OCI-LY1 (cell line): ENCODE measurements at regions not wholly inside any gene's neighbourhood (a gene's known extent, or its start where the extent isn't known, plus 50 kb on each side); places are given as distances from the start of the nearest gene placed in this dataset.

Experiments used
- H2AFZ ChIP-seq: fragments of 200-600 bp; sonication (generic), shearing (Covaris generic); 2 replicates; pipeline ENCODE4 v1.6.0; 2014; ENCODE audit warnings: antibody characterized with exemption, mild to moderate bottlenecking, low read length
- H3F3A ChIP-seq: fragments of 200-600 bp; sonication (generic), shearing (Covaris generic); 2 replicates; pipeline ENCODE4 v1.6.0; 2014; ENCODE audit warnings: mild to moderate bottlenecking, antibody characterized with exemption, low read length, moderate library complexity; ENCODE audit not compliant: insufficient read depth
- H3K27ac ChIP-seq: fragments of 200-600 bp; sonication (generic); 2 replicates; pipeline ENCODE4 v1.5.1; 2014; ENCODE audit warnings: low read length, mixed run types, mild to moderate bottlenecking, low read depth; ENCODE audit not compliant: poor library complexity, severe bottlenecking
- H3K27me3 ChIP-seq: fragments of 200-600 bp; sonication (generic); 2 replicates; pipeline ENCODE4 v1.6.0; 2014; ENCODE audit warnings: antibody characterized with exemption, mild to moderate bottlenecking, low read length, moderate library complexity; ENCODE audit not compliant: insufficient read depth
- H3K36me3 ChIP-seq: fragments of 200-600 bp; sonication (generic); 2 replicates; pipeline ENCODE4 v1.6.1; 2014; ENCODE audit warnings: mild to moderate bottlenecking, antibody characterized with exemption, low read length, moderate library complexity, mixed read lengths; ENCODE audit not compliant: insufficient read depth
- H3K4me1 ChIP-seq: fragments of 200-600 bp; sonication (generic); 2 replicates; pipeline ENCODE4 v1.5.1; 2014; ENCODE audit warnings: mild to moderate bottlenecking, low read length, moderate library complexity; ENCODE audit not compliant: insufficient read depth, severe bottlenecking
- H3K4me2 ChIP-seq: fragments of 200-600 bp; sonication (generic), shearing (Covaris generic); 2 replicates; pipeline ENCODE4 v1.6.1; 2014; ENCODE audit warnings: low read length
- H3K4me3 ChIP-seq: fragments of 200-600 bp; sonication (generic); 2 replicates; pipeline ENCODE4 v1.5.1; 2014; ENCODE audit warnings: low read length, low read depth, mild to moderate bottlenecking, mixed read lengths; ENCODE audit not compliant: poor library complexity, severe bottlenecking
- H3K79me2 ChIP-seq: fragments of 200-600 bp; shearing (Covaris generic); 2 replicates; pipeline ENCODE4 v1.6.1; 2016; ENCODE audit warnings: mixed run types, low read length, mixed read lengths; ENCODE audit not compliant: insufficient read depth
- H3K9ac ChIP-seq: fragments of 200-600 bp; sonication (generic), shearing (Covaris generic); 2 replicates; pipeline ENCODE4 v1.6.1; 2014; ENCODE audit warnings: mild to moderate bottlenecking, low read length, mixed read lengths
- H3K9me2 ChIP-seq: fragments of 200-600 bp; sonication (generic), shearing (Covaris generic); 2 replicates; pipeline ENCODE4 v1.6.1; 2014; ENCODE audit warnings: low read depth, mild to moderate bottlenecking, low read length, mixed read lengths
- H3K9me3 ChIP-seq: fragments of 200-600 bp; shearing (Covaris generic); 2 replicates; pipeline ENCODE4 v1.6.1; 2014; ENCODE audit warnings: low read length, mixed read lengths
- H4K20me1 ChIP-seq: fragments of 200-600 bp; sonication (generic), shearing (Covaris generic); 2 replicates; pipeline ENCODE4 v1.6.0; 2016; ENCODE audit warnings: mild to moderate bottlenecking, low read length; ENCODE audit not compliant: insufficient read depth
- EZH2 ChIP-seq: fragments of 200-600 bp; sonication (generic), shearing (Covaris generic); IDR thresholded peaks from 2 replicates; pipeline ENCODE4 v1.8.0; 2017; ENCODE audit warnings: borderline replicate concordance, mixed run types, mild to moderate bottlenecking, antibody characterized with exemption, low read length, moderate library complexity, mixed read lengths
- TF ChIP-seq, protein P1 (sequence below): fragments of 200-600 bp; sonication (generic), shearing (Covaris generic); IDR thresholded peaks from 2 replicates; pipeline ENCODE4 v1.5.1; 2017; ENCODE audit warnings: mild to moderate bottlenecking, antibody characterized with exemption, low read length, moderate library complexity, mixed read lengths

DNA sequence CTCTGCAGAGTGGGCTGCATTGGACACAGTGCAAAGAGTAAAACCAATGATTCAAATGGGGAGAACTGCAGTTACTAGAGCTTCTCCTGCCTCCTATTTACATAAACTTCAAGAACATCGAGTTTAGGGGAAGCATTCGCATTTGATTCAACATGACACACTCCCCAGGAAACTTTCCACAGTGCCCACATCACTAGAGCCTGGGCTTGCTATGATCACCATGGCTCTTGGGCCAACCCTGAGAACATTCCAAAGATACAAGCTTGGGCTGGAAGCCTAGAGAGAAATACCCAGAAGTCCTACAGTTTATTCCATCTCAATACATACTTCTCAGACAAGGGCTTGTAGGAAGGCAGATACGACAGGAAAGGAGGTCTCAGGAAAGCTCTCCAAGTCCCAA, 337.9 kb downstream of the CD83 start:
- TF ChIP-seq, protein P1, sequence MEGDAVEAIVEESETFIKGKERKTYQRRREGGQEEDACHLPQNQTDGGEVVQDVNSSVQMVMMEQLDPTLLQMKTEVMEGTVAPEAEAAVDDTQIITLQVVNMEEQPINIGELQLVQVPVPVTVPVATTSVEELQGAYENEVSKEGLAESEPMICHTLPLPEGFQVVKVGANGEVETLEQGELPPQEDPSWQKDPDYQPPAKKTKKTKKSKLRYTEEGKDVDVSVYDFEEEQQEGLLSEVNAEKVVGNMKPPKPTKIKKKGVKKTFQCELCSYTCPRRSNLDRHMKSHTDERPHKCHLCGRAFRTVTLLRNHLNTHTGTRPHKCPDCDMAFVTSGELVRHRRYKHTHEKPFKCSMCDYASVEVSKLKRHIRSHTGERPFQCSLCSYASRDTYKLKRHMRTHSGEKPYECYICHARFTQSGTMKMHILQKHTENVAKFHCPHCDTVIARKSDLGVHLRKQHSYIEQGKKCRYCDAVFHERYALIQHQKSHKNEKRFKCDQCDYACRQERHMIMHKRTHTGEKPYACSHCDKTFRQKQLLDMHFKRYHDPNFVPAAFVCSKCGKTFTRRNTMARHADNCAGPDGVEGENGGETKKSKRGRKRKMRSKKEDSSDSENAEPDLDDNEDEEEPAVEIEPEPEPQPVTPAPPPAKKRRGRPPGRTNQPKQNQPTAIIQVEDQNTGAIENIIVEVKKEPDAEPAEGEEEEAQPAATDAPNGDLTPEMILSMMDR: no peak
- TF ChIP-seq EZH2: no peak
- H3K27me3 ChIP-seq: no peaks in the 10 kb centered on the region
- H3K4me1 ChIP-seq: no peaks in the 10 kb centered on the region
- H3K9me3 ChIP-seq: no peaks in the 10 kb centered on the region
- H3K4me2 ChIP-seq: no peak overlapping the region
- H3K27ac ChIP-seq: no peak overlapping the region
- no peaks in the 10 kb centered on the region for H3K79me2 ChIP-seq
- no peaks in the 10 kb centered on the region for H4K20me1 ChIP-seq
- no peaks in the 10 kb centered on the region for H3K9me2 ChIP-seq
- H3K9ac ChIP-seq: no peak overlapping the region
- H2AFZ ChIP-seq: no peak overlapping the region
- H3F3A ChIP-seq: no peaks in the 10 kb centered on the region
- H3K4me3 ChIP-seq: no peak overlapping the region
- H3K36me3 ChIP-seq: no peaks in the 10 kb centered on the region

DNA sequence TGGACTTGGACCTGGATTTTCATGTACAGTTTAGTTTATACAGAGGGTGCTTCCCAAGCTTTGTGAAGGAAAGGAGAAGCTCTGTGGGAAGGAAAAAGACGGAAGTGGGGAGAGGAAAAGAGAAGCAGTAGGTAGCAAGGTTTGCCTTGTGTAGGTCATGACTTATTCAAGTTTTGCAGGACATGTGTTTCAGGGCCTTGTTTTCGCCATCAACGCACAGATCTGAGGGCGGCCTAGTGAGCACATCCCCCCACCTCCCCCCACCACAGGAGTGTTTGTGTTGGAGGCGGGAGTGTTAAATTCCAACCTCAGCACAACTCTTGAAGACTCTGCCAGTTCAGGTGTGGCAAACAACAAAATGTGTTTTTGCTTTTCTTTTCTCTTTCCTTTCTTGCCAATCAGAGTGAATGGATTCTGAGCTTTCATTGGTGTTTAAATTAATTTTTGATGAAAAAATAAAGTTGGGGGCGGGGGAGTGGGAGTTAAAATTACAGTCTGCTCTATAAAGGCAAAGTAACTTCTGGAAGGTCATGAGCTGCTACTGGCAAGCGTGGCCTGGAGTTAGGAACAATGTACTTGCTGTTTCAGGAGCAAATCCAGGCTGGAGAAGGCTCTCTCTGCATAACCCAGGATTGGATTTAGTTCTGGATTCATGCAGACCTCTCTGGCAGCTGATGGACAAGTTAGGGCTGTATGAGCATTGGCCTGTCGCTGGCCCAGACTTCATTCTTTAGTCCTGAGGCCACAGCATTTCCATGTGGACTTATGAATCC, 338.5 kb downstream of the CD83 start:
- H3K9me3 ChIP-seq: no peaks in the 10 kb centered on the region
- H3K9me2 ChIP-seq: no peaks in the 10 kb centered on the region
- no peak overlapping the region for H3K4me2 ChIP-seq
- no peaks in the 10 kb centered on the region for H3K36me3 ChIP-seq
- no peaks in the 10 kb centered on the region for H3K27me3 ChIP-seq
- no peak for TF ChIP-seq EZH2
- TF ChIP-seq, protein P1: no peak
- H3F3A ChIP-seq: no peaks in the 10 kb centered on the region
- H3K27ac ChIP-seq: no peak overlapping the region
- H4K20me1 ChIP-seq: no peaks in the 10 kb centered on the region
- no peaks in the 10 kb centered on the region for H3K79me2 ChIP-seq
- no peaks in the 10 kb centered on the region for H3K4me1 ChIP-seq
- H3K9ac ChIP-seq: no peak overlapping the region
- H3K4me3 ChIP-seq: no peak overlapping the region
- no peak overlapping the region for H2AFZ ChIP-seq

DNA sequence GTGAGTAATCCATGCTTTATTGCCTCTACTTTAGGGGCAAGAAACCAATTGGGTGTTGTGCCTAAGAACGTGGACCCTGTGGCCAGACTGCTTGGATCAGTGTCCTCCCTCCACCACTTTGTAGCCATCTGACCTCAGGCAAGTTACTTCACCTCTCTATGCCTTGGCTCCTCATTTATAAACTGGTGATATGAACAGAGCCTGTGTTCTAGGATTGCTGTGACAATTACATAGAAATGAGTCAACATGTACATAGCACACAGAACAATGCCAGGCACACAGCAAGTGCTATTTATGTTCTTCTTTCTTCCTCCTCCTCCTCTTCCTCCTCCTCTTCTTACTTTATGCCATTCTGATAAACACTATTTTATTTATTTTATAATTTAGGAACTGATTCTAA, 339.4 kb downstream of the CD83 start:
- TF ChIP-seq, protein P1: no peak
- TF ChIP-seq EZH2: no peak
- H3F3A ChIP-seq: no peaks in the 10 kb centered on the region
- no peaks in the 10 kb centered on the region for H3K9me2 ChIP-seq
- no peak overlapping the region for H2AFZ ChIP-seq
- H3K27ac ChIP-seq: no peak overlapping the region
- H3K27me3 ChIP-seq: no peaks in the 10 kb centered on the region
- H3K4me1 ChIP-seq: no peaks in the 10 kb centered on the region
- no peaks in the 10 kb centered on the region for H3K79me2 ChIP-seq
- no peak overlapping the region for H3K4me3 ChIP-seq
- no peaks in the 10 kb centered on the region for H3K36me3 ChIP-seq
- H3K9me3 ChIP-seq: no peaks in the 10 kb centered on the region
- no peaks in the 10 kb centered on the region for H4K20me1 ChIP-seq
- H3K4me2 ChIP-seq: no peak overlapping the region
- H3K9ac ChIP-seq: no peak overlapping the region
